GM21576 (cell line): ENCODE measurements at regions not wholly inside any gene's neighbourhood (a gene's known extent, or its start where the extent isn't known, plus 50 kb on each side); places are given as distances from the start of the nearest gene placed in this dataset.
"Not testable (repeated sequence)": the region's sequence is repeated elsewhere in the genome, so short reads cannot be mapped to it uniquely, and the experiment has no call there.

Experiments
- ATAC-seq: cut with Tn5 transposase; IDR thresholded peaks from one replicate; pipeline ENCODE4 v1.9.1; 2021; ENCODE audit warnings: mild to moderate bottlenecking, moderate library complexity; ENCODE audit not compliant: unreplicated experiment

DNA sequence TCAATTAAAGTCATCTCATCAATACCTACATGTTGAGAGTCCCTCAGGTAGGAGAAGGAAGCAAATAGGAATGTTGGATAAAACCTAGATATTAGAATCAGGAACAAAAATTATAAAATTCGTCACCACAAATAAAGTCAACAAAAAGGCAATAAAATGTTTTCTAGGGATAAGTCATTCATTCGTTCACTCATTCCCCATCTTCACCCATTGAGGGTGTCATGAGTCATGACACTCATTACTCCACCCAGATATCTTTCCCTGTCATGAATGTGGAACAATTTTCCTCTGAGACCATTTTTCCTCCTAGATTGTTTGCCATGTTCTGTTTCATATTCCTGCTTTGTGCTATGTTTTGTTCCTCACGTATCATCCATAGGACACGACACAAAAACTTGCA is 50.9 kb upstream of the OLIG3 start:
- ATAC-seq: no peak

DNA sequence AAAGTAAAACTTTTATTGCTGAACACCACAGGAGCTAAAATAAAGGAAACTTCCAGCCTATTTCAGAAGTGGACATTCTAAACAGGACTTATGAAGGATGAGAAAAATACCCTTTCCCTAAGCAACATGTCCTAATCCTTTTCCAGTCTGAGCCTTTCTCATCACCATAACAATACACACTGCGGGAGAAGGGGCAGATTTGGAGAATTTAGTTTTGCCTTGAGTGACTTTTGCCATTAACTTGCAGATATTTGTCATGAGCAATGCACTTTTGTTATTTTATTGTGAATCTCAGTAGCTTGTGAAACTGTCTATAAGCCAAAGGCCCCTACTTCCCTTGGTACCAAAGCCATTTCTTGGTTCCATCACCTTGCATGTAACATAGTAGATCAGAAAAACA is 53.0 kb upstream of the OLIG3 start:
- no peak for ATAC-seq

DNA sequence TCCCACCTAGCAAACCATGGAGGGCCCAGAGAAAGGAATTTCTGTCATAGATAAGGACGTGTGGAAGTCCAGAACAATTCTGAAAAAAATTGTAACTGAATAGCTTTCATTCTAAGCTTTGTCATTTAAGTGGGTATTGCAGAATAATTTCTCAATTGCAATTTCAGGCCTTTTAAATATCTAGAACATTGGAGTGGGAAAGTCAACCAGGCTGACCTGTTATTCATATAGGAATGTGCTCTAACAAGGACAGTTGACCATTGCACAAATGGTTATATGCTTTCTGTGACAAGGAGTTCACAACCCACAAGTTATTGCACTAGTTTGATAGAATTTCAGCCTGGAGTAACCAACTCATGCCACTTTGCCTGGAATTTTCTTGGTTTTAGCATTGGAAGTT is 53.4 kb upstream of the OLIG3 start:
- no peak for ATAC-seq

DNA sequence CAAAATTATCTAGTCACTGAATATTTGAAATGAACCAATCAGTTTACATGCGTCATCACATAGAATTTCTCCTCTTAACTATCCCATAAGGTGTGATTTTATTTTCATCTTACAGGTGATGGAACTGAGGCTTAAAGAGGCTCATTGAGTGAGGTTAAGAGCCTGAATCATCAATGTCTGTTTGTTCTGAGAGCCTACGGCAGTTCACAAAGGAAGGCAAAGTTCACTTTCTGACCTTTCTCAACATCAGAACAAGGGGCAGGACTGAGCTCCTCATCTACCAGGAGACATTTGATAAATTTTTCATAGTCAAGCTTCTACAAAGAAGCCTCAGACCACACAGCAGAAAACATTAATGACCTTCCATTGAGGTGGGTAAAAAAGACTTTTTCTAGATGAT is 54.9 kb upstream of the OLIG3 start:
- ATAC-seq: no peak

DNA sequence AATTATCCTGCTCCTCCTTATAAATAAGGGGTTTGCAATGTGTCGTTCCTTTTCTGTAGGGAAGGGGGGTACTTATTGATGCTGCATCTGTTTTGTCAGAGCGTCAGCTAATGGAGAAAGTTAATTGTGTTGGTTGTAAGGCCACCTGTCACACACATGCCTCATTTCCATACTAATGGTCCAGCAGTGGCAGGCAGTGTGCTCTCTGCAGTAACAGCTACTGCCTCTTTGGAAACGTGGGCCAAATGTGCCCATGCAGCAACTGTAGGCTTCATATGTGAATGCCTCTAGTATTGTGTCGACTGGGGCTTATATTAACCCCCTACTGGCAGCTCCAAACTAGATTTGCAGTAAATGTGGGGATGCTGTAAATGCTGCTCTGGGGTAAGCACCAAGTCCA is 56.3 kb upstream of the OLIG3 start:
- ATAC-seq: no peak

DNA sequence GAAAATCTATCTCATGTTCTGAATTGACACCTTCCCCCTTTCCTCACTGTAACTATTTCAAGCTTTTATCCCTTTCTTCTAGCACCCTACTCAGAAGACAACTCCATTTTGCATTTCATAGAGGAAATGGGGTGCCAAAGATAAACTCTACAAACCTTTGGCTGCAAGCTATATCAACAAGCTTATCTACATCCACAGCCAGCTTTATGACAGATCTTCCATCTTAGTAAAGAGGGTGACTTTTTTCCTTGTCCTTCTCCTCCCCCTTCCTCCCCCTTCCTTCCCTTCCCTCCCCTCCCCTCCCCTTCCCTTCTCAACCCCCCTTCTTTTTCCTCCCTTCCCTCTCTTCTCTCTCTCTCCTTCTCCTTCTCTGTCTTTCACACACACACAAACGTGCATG is 58.0 kb upstream of the OLIG3 start:
- no peak for ATAC-seq

DNA sequence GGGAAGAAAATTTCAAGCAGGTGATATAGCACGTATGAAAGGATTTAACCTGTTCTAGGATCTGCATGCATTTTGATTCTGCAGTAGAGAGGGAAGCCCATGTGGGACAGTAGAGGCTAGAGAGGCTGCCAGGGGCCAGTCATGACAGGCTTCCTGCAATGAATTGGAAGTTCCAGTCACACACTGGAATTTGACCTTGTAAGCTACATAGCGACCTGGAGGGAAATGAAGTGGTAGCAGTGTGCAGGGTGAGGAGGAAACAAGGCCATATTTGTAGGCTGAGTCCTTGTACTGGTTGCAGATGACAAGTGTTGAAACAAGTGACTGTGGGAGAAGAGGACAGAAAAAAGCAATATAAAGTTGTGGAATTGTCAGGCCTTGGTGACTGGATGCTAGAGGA is 58.6 kb upstream of the OLIG3 start:
- ATAC-seq: no peak

DNA sequence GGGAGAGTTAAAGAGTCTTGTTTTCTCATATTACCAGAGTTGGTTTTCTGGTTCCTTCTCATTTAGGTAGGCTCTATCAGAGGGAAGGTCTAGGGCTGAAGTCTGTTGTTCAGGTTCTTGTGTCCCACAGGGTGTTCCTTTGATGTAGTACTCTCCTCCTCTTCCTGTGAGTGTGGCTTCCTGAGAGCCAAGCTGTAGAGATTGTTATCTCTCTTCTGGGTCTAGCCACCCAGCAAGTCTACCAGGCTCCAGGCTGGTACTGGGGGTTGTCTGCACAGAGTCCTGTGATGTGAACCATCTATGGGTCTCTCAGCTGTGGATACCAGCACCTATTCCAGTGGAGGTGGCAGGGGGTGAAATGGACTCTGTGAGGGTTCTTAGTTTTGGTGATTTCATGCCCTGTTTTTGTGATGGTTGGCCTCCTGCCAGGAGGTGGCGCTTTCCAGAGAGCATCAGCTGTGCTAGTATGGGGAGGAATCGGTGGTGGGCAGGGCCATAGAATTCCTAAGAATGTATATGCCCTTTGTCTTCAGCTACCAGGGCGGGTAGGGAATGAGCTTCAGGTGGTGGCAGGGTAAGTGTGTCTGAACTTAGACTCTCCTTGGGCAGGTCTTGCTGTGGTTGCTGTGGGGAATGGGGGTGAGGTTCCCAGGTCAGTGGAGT is 65.5 kb upstream of the OLIG3 start:
- not testable (repeated sequence) for ATAC-seq

DNA sequence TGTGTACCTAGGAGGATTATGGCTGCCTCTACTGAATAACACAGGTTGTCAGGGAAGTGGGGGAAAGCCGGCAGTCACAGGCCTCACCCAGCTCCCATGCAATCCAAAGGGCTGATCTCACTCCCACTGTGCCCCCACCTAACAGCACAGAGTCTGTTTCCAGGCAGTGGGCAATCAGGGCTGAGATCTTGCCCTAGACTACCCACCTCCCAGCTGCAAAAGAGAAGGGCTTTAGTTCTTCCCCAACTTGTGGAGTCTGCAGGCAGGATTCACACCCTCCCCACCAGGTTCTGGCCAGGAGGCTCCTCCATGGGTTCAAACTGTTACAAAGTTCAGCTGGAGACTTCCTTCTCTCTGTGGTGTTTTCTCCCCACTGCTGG is 66.0 kb upstream of the OLIG3 start:
- ATAC-seq: no peak

DNA sequence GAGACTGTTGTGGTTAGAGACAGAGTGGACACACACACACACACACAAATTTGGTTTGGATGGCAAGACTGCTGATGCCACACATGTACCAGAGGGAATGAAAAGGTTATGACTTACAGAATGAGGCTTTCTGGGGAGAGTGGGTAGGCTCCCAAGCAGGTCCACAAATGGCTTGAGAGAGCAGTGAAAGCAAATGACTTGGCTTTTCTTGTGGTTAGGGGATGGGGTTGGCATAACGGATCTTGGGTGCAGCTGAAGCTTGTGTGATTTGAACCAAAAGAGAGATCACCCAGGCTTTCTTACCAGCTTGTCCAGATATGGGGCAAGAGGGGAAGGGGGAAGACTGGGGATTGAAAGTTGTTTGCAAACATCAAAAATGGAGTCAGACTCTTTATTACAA is 73.9 kb upstream of the OLIG3 start:
- ATAC-seq: no peak

DNA sequence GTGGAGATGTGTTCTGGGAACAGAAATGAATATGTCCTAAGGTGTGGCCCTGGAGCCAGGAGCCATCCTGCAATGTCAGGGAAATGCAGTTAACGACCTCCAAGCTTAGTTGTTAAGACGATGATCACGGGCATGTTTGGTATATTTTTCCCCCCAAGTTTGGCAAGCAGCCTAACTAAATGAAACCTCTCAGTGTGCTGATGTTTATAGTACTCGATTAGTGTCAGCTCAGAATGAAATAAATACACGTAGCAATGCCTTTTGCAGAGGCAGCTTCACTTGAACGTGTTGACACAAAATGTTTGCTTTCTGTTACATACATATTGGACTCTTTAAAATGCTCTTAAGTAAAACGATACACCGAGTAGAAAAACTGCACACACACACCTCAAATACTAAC is 76.2 kb upstream of the OLIG3 start:
- no peak for ATAC-seq

DNA sequence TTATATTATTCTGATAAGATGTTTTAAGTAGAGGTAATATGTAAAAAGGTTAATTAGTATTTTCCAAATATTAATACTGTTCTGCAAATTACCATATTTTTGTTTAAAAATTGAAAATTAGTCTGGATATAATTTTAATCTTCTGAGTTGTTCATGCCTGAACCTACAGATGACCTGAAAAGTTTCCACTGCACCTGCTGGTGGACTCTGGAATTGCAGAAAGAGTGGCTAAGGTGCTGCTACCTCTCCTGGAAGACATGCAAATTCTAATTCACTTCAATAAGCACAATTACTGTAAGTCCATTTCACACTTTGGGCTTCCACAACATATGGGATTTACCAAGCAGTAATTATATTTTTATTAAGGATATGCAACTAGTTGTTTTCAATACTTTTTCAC is 77.7 kb upstream of the OLIG3 start:
- ATAC-seq: no peak

DNA sequence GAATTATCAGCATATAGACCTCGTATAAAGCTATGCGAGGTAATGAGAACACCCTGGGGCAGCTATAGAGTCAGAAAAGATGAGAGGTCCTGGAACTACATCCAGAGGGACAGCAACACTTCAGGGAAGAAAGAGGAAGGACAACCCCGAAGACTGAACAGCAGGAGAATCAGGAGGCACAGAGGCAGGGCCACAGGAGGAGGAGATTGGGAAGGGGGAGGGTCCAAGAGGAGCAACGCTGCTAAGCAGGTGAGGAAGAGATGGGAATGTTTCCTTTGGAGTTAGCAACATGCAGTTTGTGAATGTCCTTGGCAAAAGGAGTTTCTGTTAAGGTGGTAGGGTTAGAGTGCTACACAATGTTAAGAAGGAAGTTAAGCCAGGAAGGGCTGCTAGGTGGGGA is 79.5 kb upstream of the OLIG3 start:
- ATAC-seq: no peak

DNA sequence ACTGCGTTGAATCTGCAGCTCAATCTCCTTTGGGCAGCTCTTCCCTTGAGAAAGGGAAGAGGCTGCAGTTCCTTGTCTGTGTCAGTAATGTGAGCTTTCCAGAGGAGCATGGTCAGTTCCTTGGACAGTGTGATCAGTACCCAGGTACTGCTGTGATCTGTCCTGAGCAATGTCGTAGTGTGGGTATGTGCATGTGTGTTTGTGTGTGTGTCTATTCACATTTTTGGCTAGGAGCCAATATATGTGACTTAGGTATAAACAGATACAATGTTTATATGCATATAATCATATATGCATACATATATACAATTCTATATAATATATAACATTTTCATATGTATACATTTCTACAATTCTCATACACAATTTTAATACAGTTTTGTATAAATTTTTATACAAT is 85.4 kb upstream of the OLIG3 start:
- no peak for ATAC-seq

DNA sequence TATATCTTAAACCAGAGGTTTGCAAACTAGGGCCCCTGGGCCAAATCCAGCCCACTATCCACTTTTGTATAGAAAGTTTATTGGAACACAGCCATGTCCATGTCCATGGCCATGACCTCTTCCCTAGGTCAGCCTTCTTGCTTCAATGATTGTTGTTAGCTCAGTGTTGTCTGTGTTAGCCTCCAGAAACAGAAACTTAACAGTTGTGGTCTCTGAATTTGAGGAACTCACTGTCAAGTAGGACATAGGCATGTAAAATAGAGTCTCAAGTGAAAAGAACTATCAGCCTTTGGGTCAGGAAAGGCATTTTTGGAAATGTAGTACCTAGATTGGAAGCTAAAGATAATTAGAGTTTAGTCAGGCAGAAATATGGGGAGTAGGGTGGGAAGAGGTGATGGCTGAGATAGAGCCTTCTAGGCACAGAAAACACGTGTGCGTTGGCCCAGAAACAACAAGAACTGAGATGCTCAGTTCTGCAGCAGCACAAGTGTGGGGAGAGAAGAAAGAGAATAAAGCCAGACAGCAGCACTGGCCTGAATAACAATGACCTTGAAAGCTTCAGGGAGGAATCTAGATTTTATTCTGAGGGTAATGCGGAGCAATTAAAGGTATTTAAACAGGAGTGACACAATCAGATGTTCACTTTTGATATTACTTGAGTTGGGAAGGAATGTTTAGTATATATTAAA is 87.0 kb upstream of the OLIG3 start:
- peak; percentile 49 for ATAC-seq

DNA sequence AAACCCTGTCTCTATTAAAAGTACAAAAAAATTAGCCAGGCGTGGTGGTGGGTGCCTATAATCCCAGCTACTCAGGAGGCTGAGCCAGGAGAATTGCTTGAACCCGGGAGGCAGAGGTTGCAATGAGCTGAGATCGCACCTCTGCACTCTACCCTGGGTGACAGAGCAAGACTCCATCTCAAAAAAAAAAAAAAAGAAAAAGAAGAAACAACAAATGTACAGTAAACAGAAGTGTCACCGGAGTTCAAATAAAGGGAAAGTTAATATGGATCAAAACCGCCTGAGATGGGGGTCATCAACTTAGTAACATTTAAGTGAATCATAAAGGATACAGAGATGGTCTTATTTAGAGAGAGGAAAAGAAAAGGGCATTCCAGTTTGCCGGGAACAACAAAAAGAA is 89.3 kb upstream of the OLIG3 start:
- ATAC-seq: not testable (repeated sequence)

DNA sequence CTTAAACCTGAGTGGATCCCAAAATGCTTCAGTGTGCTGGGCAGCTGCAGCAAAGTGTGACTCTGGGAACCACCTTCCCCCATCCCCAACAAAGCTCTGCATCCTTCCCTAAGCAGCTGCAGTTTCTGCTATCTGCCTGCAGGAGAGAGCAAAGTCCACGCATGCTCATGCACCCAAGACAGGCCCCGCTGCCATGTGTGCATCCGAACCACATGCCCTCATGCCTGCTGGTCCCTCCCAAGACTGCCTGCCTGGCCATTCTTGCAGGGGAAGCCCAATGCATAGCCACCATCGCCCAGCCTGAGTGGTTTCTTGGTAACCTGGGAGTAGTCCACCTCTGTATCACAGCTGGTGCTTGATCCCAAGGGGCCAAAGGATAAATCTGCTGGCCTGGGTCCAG is 94.3 kb upstream of the OLIG3 start:
- no peak for ATAC-seq

DNA sequence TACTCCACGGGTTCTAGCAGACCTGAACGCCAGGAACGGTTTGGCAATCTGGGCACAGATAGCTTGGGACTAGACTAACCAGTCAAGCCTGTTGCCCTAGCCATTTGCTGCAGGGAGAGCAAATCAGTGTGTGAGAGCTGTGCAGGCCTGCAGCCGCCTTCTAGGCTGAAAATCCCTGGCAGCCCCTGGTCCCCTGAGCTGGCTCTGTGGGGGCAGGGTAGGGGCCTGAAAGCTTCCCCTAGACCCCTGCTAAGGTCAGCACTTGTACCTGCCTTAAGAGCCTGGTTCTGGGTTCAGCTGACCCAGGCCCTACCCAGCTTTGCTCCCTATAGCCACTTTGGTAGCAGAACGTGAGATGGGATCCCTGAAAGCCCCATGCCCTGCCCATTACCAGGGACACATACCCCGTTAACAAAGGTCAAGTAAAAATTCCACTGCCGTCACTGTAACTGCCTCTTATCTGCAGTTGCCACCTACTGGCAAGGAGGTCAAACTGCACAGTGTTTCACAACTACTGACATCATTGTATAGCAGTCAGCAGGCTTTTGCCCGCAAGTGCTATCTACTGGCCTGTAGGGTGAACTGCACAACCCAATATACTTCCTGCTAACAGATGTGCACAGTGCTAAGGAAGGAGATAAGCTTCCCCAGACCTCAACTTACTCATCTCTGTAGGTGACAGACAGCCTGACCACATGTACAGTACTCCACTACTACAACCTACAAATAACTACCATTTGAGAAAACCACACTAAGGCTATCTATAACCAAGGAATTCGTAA is 95.1 kb upstream of the OLIG3 start:
- peak; percentile 98 for ATAC-seq

DNA sequence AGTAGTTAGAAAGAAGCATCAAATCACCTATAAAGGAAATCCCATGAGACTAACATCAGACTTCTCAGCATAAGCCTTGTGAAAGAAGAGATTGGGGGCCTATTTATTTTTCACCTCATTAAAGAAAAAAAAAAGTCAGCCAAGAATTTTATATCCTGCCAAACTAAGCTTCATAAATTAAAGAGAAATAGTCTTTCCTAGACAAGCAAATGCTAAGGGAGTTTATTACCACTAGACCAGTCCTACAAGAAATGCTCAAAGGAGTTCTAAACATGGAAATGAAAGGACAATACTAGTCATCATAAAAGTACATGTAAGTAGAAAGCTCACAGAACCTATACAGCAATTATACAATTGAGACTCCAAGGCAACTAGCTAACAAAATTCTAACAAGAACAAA is 96.5 kb upstream of the OLIG3 start:
- ATAC-seq: no peak

DNA sequence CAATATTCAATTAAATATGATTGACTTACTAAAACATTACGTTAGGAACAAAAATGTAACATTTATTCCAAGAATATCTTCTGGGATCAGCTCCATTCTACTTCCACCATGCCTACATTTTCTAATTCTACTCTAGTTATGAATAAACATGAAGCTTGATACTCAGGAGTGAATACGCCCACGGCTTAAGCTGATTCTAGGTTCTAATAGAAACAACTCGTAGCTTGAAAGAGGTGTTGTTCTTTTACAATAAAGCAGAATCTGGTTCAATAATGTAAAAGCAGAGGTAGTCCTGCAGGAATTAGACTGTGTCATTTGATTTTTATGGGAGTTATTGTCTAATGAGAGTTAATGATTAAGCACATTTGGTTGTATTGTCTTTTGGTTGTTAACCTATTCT is 107.3 kb upstream of the OLIG3 start:
- no peak for ATAC-seq

DNA sequence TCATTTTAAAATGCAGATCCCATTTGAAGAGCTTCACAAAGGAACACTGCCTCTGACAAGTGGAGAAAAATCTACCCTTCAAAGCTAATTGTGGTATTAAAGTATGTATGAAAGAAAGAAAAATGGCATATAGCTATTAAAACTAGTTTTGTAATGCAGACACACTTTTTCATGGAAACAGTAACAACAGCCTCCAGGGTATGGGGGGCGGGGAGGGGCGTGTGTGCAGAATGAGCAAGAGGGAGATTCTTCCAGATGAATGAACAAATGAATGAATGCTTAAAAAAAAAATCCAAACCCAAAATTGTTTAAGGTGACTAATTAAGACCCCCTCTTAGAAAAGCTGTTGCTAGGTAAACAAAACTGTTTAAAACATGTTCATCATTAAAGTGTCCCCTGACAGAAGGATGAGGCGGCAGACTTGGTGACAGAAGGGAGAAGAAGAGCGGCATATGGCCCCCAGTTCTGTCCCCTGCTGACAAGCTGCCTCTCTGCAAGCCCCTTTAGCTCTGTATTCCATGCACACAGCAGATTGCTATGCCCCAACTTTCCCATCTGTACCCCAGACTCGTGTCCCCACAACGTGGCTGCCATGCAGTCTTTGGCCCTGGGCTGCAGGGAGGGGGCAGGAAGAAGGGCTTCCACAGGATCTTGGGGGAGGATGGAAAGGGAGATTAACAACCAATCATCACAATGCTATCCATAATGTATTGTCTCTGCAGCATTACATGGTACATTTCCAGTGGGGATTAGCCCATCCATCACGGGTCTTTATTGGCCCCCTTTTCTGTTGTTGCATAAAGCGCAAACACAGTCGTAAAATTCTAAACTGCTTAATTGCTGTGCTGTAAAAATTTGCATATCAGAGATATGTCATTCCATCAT is 108.4 kb upstream of the OLIG3 start:
- ATAC-seq: no peak
